HFFc6 (cell line): ENCODE measurements at regions not wholly inside any gene's neighbourhood (a gene's known extent, or its start where the extent isn't known, plus 50 kb on each side); places are given as distances from the start of the nearest gene placed in this dataset.

Experiments used
- DNase-seq: peaks from one replicate; pipeline ENCODE4 v3.0.0-alpha.2; 2018
- H3K27ac Mint-ChIP-seq: 2 replicates; pipeline ENCODE4 v1.8.0; 2020; ENCODE audit warnings: mild to moderate bottlenecking, mixed read lengths
- H3K27me3 Mint-ChIP-seq: 2 replicates; pipeline ENCODE4 v1.8.0; 2021; ENCODE audit warnings: mild to moderate bottlenecking, moderate library complexity, mixed read lengths; ENCODE audit not compliant: insufficient read depth
- H3K36me3 Mint-ChIP-seq: 2 replicates; pipeline ENCODE4 v1.8.0; 2021; ENCODE audit warnings: low read depth, mixed read lengths
- H3K4me1 Mint-ChIP-seq: 2 replicates; pipeline ENCODE4 v1.8.0; 2020; ENCODE audit warnings: low read depth, mixed read lengths
- H3K4me3 Mint-ChIP-seq: 2 replicates; pipeline ENCODE4 v1.8.0; 2020; ENCODE audit warnings: mild to moderate bottlenecking, moderate library complexity, mixed read lengths
- H3K9me3 Mint-ChIP-seq: 2 replicates; pipeline ENCODE4 v1.8.0; 2020; ENCODE audit warnings: mild to moderate bottlenecking, mixed read lengths
- CTCF ChIP-seq: fragments of 200-600 bp; sonication (generic); IDR thresholded peaks from 2 replicates; pipeline ENCODE4 v1.5.0; 2021; ENCODE audit warnings: antibody characterized with exemption, mild to moderate bottlenecking

- Mint-ChIP-seq H3K27me3 (no peaks in the 10 kb centered on the region), H3K4me1 (no peaks in the 10 kb centered on the region), H3K36me3 (no peaks in the 10 kb centered on the region; the same call in 1 of the 2 replicates), H3K9me3 (peaks cover 73% of the 10 kb centered on the region), H3K4me3 (no peak overlapping the region), H3K27ac (no peak overlapping the region)
- DNase-seq = no peak
- TF ChIP-seq CTCF = no peak
Observed at GRCh38 chr6:164210783-164211182, 796.3 kb downstream of the QKI start.

GRCh38 chr6:164210323-164210722, 795.8 kb downstream of the QKI start:
- H3K27ac Mint-ChIP-seq = no peak overlapping the region
- no peaks in the 10 kb centered on the region for H3K4me1 Mint-ChIP-seq
- H3K4me3 Mint-ChIP-seq = no peak overlapping the region
- DNase-seq = no peak
- TF ChIP-seq CTCF = no peak
- H3K36me3 Mint-ChIP-seq = no peaks in the 10 kb centered on the region; the same call in 1 of the 2 replicates
- peaks cover 76% of the 10 kb centered on the region for H3K9me3 Mint-ChIP-seq
- H3K27me3 Mint-ChIP-seq = no peaks in the 10 kb centered on the region

DNA sequence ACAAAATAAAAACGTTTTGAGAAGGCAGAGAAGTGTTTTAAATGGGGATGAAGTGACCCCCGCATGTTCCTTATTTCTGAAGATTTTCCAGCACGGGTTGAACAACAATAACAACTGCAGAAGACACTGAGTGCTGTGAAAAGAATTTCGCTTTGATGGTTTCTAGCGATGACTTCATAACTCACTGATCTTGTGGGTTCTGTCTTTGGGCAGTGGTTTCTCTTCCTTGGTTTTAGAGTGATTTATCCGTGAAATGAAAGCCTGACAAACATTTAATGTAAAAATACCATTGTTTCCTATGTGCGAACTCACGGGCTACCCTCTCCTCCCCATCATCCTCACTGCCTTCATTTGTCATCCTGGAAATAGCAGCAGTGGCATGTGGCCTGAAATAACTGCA, 793.9 kb downstream of the QKI start:
- Mint-ChIP-seq H3K4me1 (no peaks in the 10 kb centered on the region), H3K27ac (no peak overlapping the region), H3K27me3 (no peaks in the 10 kb centered on the region), H3K4me3 (no peak overlapping the region), H3K36me3 (no peaks in the 10 kb centered on the region; the same call in 1 of the 2 replicates), H3K9me3 (peaks cover 68% of the 10 kb centered on the region)
- TF ChIP-seq CTCF = no peak
- DNase-seq = no peak

DNA sequence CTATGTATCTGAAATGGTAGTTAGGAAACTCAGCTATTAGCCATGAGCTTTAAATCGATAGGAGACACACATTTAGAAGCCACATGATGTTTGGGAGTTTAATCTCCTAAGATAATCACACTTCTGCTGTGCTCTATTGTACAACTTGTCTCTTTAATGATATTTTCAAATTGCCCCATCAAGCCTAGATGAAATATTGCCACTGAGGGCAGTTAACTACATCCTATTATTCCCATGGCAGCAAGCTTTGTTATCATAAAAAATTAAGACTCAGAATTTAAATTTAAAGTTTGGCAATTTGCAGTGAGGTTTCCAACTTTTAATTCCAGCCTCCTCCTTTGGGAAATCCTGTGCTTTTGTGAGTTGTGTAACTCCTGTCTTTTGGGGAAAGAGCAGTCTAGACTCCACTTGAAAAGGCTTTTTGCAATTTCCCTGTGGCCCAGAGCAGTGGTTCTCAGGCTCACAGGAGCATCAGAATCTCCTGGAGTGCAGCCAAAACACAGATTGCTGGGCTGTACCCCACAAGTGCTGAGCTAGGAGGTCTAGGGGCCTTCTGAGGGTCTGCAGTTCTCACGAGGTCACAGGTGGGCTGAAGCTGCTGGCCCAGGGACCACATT, 792.4 kb downstream of the QKI start:
- Mint-ChIP-seq H3K9me3 (peaks cover 54% of the 10 kb centered on the region), H3K4me1 (no peaks in the 10 kb centered on the region), H3K36me3 (no peaks in the 10 kb centered on the region; the same call in 1 of the 2 replicates), H3K4me3 (no peak overlapping the region), H3K27ac (no peak overlapping the region), H3K27me3 (no peaks in the 10 kb centered on the region; the same call in 1 of the 2 replicates)
- DNase-seq = no peak
- no peak for TF ChIP-seq CTCF

- Mint-ChIP-seq H3K36me3 (no peaks in the 10 kb centered on the region), H3K4me3 (no peak overlapping the region), H3K27me3 (no peaks in the 10 kb centered on the region; the same call in 1 of the 2 replicates), H3K9me3 (peaks cover 40% of the 10 kb centered on the region), H3K27ac (no peak overlapping the region), H3K4me1 (no peaks in the 10 kb centered on the region)
- no peak for TF ChIP-seq CTCF
- no peak for DNase-seq
Observed at GRCh38 chr6:164200071-164200470, 785.6 kb downstream of the QKI start.

- H3K4me1 Mint-ChIP-seq = no peaks in the 10 kb centered on the region
- H3K27me3 Mint-ChIP-seq = no peaks in the 10 kb centered on the region
- TF ChIP-seq CTCF = no peak
- H3K27ac Mint-ChIP-seq = no peak overlapping the region
- H3K4me3 Mint-ChIP-seq = no peak overlapping the region
- no peak for DNase-seq
- H3K9me3 Mint-ChIP-seq = peaks cover 51% of the 10 kb centered on the region
- H3K36me3 Mint-ChIP-seq = no peaks in the 10 kb centered on the region; the same call in 1 of the 2 replicates
Observed at GRCh38 chr6:164195942-164196281, 781.4 kb downstream of the QKI start.
